ENCODE measurements at regions not wholly inside any gene's neighbourhood (a gene's known extent, or its start where the extent isn't known, plus 50 kb on each side); places are given as distances from the start of the nearest gene placed in this dataset.

DNA sequence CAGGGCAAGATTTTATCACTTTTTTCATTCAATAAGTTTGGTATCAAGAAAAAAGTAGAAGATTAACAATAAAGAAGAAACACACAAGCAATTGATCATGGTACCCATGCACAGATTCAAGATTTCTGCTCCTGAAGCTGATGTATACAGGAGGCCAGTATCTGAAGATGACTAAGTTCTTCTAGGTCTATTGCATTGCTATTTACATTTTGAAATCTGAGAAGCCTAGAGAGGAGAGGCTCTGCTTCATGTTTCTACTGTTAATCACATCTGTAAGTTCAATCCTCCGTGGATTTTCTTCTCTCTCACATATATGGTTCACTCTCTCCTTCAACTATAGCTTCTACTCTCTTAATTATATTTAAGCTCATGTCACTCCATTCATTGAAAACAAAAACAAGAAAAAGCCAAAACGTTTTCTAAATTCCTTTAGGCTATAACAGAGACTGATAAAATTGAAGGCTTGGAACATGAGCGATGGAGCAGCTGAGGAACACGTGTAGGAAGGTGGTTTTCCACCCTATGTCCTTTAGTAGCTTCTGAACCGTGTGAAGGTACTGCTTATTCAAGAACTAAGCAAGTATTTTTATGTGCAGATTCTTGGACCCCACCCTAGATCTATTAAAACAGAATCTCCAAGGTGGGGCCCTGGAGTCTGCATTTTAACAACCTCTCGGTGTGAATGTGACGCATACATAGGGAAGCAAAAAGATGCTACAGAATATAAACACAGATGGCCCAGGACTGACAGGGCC, 198.2 kb downstream of the EFNB2 start:
- TF ChIP-seq, protein P1, sequence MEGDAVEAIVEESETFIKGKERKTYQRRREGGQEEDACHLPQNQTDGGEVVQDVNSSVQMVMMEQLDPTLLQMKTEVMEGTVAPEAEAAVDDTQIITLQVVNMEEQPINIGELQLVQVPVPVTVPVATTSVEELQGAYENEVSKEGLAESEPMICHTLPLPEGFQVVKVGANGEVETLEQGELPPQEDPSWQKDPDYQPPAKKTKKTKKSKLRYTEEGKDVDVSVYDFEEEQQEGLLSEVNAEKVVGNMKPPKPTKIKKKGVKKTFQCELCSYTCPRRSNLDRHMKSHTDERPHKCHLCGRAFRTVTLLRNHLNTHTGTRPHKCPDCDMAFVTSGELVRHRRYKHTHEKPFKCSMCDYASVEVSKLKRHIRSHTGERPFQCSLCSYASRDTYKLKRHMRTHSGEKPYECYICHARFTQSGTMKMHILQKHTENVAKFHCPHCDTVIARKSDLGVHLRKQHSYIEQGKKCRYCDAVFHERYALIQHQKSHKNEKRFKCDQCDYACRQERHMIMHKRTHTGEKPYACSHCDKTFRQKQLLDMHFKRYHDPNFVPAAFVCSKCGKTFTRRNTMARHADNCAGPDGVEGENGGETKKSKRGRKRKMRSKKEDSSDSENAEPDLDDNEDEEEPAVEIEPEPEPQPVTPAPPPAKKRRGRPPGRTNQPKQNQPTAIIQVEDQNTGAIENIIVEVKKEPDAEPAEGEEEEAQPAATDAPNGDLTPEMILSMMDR (IDR thresholded peaks at IDR 0.05), result no peak
- TF ChIP-seq POLR2AphosphoS5 (IDR thresholded peaks at IDR 0.05; ENCODE audit: insufficient read depth in 1 of 2, low read depth in 1 of 2) (no peak), POLR2A (IDR thresholded peaks at IDR 0.05) (no peak)

Data from vagina (tissue), 2 donors.